Muscle layer of duodenum (tissue), 2 donors: ENCODE measurements at regions not wholly inside any gene's neighbourhood (a gene's known extent, or its start where the extent isn't known, plus 50 kb on each side); places are given as distances from the start of the nearest gene placed in this dataset.

ENCODE experiments used
- H3K27ac ChIP-seq: one replicate; pipeline ENCODE4 v1.7.0; 2013; ENCODE audit warnings: mild to moderate bottlenecking, low read length
- H3K27me3 ChIP-seq: one replicate; pipeline ENCODE4 v1.7.0; 2013; ENCODE audit warnings: low read depth, mild to moderate bottlenecking, control low read depth, low read length
- H3K36me3 ChIP-seq, 2 donors: one replicate each; pipeline ENCODE4 v1.7.0; 2013; ENCODE audit warnings: low read length in 2 of 2, control low read depth in 1 of 2, mild to moderate bottlenecking in 1 of 2; ENCODE audit not compliant: insufficient read depth in 2 of 2, control insufficient read depth in 1 of 2
- H3K4me1 ChIP-seq, 2 donors: one replicate each; pipeline ENCODE4 v1.7.0; 2013; ENCODE audit warnings: low read length in 2 of 2, mild to moderate bottlenecking in 2 of 2, control low read depth in 1 of 2, moderate library complexity in 1 of 2; ENCODE audit not compliant: insufficient read depth in 2 of 2, control insufficient read depth in 1 of 2
- H3K4me3 ChIP-seq, 2 donors: one replicate each; pipeline ENCODE4 v1.7.0; 2013; ENCODE audit warnings: low read length in 2 of 2, low read depth in 1 of 2, mild to moderate bottlenecking in 1 of 2
- H3K9me3 ChIP-seq, 2 donors: one replicate each; pipeline ENCODE4 v1.7.0; 2013; ENCODE audit warnings: low read length in 2 of 2, control low read depth in 1 of 2, mild to moderate bottlenecking in 1 of 2; ENCODE audit not compliant: control insufficient read depth in 1 of 2
- donor health status: healthy.

DNA sequence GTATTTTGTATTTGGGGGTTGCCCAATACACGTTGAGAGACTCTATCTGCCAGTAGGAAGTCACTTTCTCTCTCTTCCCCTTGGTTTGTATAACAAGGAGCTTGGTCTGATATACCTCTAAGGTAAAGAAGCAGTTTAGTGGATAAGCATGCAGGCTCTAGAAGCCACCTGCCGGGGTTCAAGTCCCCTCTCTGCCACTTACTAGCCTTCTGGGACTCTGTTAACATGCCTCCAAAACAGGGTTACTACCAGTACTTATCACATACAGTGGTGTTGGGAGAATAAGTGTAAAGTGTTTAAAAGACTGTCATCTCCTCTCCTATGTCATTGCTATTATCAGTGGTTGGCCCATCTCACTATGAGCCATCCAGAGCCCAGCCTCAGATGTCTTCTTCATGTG, 156.1 kb upstream of the HS3ST3A1 start:
- H3K36me3 ChIP-seq, result no peaks in the 10 kb centered on the region
- H3K27ac ChIP-seq, result no peak overlapping the region
- H3K27me3 ChIP-seq, result no peaks in the 10 kb centered on the region

DNA sequence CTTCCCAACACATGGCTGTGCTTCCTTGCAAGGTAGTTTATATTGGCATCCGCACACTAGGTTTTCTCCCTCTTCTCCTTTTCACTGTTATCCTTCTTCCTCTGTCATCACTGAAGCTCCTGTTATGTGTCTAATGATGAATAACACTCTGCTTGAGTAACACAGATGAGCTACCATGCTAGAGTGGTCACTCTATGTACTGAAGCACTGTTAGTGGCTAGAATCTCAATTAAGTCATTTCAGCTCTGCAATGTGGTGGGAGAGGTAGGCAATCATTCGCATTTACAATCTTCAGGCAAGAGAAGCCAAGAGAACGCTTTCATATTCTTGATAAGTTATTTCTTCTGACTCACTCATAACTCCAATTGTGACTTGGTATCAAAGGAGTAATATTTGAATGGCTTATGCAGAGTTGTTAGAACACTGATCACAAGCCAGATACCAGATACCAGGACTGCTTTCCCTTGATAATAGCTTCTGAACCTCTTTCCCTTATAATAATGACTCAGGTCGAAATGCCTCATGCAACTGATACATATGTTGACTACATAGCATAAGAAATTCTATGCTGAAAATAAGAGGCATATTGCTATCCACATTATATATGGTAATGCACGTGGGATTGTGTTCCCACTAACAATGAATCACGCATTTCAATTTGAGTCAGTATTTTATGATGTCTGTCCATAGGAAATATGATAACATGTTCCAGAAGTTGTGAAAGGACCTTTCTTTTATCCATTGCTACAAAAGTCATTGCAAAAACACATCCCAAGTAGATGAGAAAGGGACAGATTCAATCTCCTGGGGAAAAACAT, 158.0 kb upstream of the HS3ST3A1 start:
- no peaks in the 10 kb centered on the region for H3K36me3 ChIP-seq
- H3K4me3 ChIP-seq, result no peak overlapping the region
- no peaks in the 10 kb centered on the region for H3K4me1 ChIP-seq
- H3K9me3 ChIP-seq, result no peaks in the 10 kb centered on the region
- no peak overlapping the region for H3K27ac ChIP-seq
- H3K27me3 ChIP-seq, result no peaks in the 10 kb centered on the region

More for the DNA sequence above, 156.1 kb upstream of the HS3ST3A1 start:
- Histone ChIP-seq H3K4me3 (no peak overlapping the region), H3K4me1 (no peaks in the 10 kb centered on the region), H3K9me3 (no peaks in the 10 kb centered on the region)

GRCh38 chr17:13761038-13761603, 159.4 kb upstream of the HS3ST3A1 start:
- H3K4me1 ChIP-seq, result no peaks in the 10 kb centered on the region
- no peak overlapping the region for H3K27ac ChIP-seq
- no peaks in the 10 kb centered on the region for H3K27me3 ChIP-seq
- H3K36me3 ChIP-seq, result no peaks in the 10 kb centered on the region
- no peaks in the 10 kb centered on the region for H3K9me3 ChIP-seq
- H3K4me3 ChIP-seq, result no peak overlapping the region

GRCh38 chr17:13765701-13766100, 164.0 kb upstream of the HS3ST3A1 start:
- H3K27ac ChIP-seq, result no peak overlapping the region
- H3K4me1 ChIP-seq, result no peaks in the 10 kb centered on the region
- no peaks in the 10 kb centered on the region for H3K36me3 ChIP-seq
- peaks cover 0 to 9% of the 10 kb centered on the region in 2 donors for H3K9me3 ChIP-seq
- no peak overlapping the region for H3K4me3 ChIP-seq
- H3K27me3 ChIP-seq, result no peaks in the 10 kb centered on the region

DNA sequence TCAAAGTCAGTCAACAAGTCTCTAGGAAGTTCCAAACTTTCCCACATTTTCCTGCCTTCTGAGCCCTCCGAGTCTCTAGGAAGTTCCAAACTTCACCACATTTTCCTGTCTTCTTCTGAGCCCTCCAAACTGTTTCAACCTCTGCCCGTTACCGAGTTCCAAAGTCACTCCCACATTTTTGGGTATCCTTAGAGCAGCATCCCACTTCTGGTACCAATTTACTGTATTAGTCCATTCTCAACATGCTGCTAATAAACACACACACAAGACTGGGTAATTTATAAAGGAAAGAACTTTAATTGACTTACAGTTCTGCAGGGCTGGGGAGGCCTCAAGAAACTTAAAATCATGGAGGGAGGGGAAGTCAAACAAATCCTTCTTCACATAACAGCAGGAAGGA, 169.0 kb upstream of the HS3ST3A1 start:
- H3K36me3 ChIP-seq, result no peaks in the 10 kb centered on the region
- H3K9me3 ChIP-seq, result peaks cover 0 to 18% of the 10 kb centered on the region in 2 donors
- H3K4me1 ChIP-seq, result no peaks in the 10 kb centered on the region
- H3K4me3 ChIP-seq, result no peak overlapping the region
- H3K27ac ChIP-seq, result no peak overlapping the region
- no peaks in the 10 kb centered on the region for H3K27me3 ChIP-seq

DNA sequence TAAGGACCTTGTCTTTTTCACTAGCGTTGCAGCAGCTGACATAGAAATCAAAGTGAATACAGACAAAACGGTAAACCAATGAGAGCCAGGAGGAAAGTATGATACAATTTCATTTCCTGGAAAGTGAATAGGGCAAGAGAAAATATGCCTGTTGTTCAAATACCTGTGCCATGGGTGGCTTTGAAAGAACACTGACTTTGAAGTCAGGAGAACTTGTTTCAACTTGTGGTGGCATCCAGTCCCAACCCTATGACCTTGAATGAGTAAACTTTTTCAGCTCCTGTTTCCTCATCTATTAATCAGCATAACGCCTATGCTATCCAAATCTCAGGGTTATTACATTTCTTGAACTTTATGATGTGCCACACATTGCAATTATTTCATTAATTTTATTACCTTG, 173.7 kb upstream of the HS3ST3A1 start:
- Histone ChIP-seq H3K4me1 (peaks cover 0 to 4% of the 10 kb centered on the region in 2 donors), H3K9me3 (peaks cover 0 to 15% of the 10 kb centered on the region in 2 donors), H3K36me3 (no peaks in the 10 kb centered on the region), H3K27ac (no peak overlapping the region), H3K4me3 (no peak overlapping the region), H3K27me3 (no peaks in the 10 kb centered on the region)

GRCh38 chr17:13776027-13776551, 174.4 kb upstream of the HS3ST3A1 start:
- Histone ChIP-seq H3K27me3 (no peaks in the 10 kb centered on the region), H3K4me3 (no peak overlapping the region), H3K9me3 (peaks cover 0 to 11% of the 10 kb centered on the region in 2 donors), H3K4me1 (peaks cover 0 to 4% of the 10 kb centered on the region in 2 donors), H3K27ac (no peak overlapping the region), H3K36me3 (no peaks in the 10 kb centered on the region)

DNA sequence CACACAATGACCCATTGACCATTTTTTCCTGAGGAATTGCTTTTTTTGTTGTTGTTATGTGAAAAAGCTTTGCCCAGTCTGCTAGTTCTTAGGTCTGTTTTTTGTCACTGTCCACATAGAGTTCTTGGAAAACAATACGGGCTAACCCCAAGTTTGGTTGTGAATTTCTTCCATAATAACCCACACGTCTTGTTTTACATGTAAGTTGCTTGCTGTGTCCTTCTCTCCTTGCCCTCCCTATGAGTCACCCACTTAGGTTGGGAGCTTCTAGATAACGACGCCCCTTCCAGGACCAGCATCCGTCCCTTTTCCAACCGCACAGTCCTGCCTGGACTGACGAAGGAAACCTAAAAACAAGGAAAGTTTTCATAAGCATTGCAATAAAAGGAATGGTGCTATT, 175.3 kb upstream of the HS3ST3A1 start:
- Histone ChIP-seq H3K27ac (no peak overlapping the region), H3K36me3 (no peaks in the 10 kb centered on the region), H3K9me3 (peaks cover 0 to 11% of the 10 kb centered on the region in 2 donors), H3K4me1 (peaks cover 0 to 4% of the 10 kb centered on the region in 2 donors), H3K4me3 (no peak overlapping the region), H3K27me3 (no peaks in the 10 kb centered on the region)

DNA sequence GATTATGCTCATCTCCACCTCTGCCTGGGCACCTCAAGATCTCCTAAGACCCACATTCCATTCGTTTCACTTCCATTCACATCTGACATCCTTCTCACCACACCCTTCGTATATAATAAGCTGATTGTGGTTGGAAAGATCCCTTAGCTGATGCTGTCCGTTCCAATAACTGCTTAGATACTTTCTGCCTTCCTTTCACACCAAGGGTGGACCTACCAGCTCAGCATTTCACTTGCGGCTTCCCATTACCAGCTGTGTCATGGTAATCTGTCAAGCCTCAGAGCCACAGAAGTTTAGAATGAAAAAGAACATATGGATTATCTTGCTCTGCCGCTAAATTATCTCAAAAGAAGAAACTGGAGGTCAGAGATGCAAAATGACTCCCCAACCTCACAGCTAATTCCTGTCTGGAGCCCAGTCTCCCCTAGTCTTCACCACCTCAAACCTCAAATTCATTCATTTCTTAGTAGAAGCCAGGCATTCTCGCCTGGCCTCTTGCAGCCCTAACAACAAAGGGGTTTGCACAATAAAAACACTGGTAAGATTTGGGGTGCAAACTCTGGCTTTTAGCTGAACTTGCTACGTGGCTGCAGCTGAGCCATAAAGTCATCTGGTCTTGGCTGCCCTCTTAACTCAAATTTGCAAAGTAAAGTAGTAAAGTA, 182.8 kb upstream of the HS3ST3A1 start:
- H3K9me3 ChIP-seq, result no peaks in the 10 kb centered on the region
- H3K36me3 ChIP-seq, result no peaks in the 10 kb centered on the region
- no peaks in the 10 kb centered on the region for H3K4me1 ChIP-seq

GRCh38 chr17:13785981-13786598, 184.4 kb upstream of the HS3ST3A1 start:
- Histone ChIP-seq H3K36me3 (no peaks in the 10 kb centered on the region), H3K4me1 (no peaks in the 10 kb centered on the region), H3K4me3 (no peak overlapping the region), H3K9me3 (no peaks in the 10 kb centered on the region), H3K27ac (no peak overlapping the region), H3K27me3 (no peaks in the 10 kb centered on the region)

More for the DNA sequence above, 182.8 kb upstream of the HS3ST3A1 start:
- H3K4me3 ChIP-seq, result no peak overlapping the region
- H3K27ac ChIP-seq, result no peak overlapping the region
- H3K27me3 ChIP-seq, result no peaks in the 10 kb centered on the region

DNA sequence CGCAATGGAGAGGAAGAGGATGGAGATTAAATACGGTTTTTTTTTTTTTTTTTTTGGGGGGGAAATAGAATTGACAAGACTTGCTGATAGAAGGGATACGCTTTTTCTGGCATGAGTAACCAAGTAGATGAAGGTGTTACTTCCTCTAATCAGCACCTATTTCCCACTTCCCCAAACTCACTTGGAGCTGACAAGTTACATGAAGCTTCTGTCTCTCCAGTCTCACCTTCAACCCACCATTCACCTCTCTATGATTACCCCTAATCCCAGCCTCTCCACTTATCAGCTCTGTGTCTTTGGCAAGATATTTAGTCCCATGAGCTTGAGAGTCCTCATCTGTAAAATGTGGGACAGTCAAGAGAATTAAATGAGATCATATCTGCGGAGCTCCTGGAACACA, 185.9 kb upstream of the HS3ST3A1 start:
- Histone ChIP-seq H3K4me1 (no peaks in the 10 kb centered on the region), H3K27ac (no peak overlapping the region), H3K4me3 (no peak overlapping the region)

More for the DNA sequence above, 185.9 kb upstream of the HS3ST3A1 start:
- Histone ChIP-seq H3K36me3 (no peaks in the 10 kb centered on the region), H3K9me3 (no peaks in the 10 kb centered on the region), H3K27me3 (no peaks in the 10 kb centered on the region)
